GM10266 (cell line): ENCODE measurements at regions not wholly inside any gene's neighbourhood (a gene's known extent, or its start where the extent isn't known, plus 50 kb on each side); places are given as distances from the start of the nearest gene placed in this dataset.
"Not testable (repeated sequence)": the region's sequence is repeated elsewhere in the genome, so short reads cannot be mapped to it uniquely, and the experiment has no call there.

Experiments used
- DNase-seq: peaks from one replicate; pipeline ENCODE4 v3.0.0; 2012; ENCODE audit errors: extremely low spot score
- CTCF ChIP-seq: IDR thresholded peaks from 2 replicates; pipeline ENCODE4 v1.5.1; 2012; ENCODE audit warnings: mild to moderate bottlenecking, low read depth; ENCODE audit not compliant: control insufficient read depth, insufficient read depth; ENCODE audit errors: missing control alignments

DNA sequence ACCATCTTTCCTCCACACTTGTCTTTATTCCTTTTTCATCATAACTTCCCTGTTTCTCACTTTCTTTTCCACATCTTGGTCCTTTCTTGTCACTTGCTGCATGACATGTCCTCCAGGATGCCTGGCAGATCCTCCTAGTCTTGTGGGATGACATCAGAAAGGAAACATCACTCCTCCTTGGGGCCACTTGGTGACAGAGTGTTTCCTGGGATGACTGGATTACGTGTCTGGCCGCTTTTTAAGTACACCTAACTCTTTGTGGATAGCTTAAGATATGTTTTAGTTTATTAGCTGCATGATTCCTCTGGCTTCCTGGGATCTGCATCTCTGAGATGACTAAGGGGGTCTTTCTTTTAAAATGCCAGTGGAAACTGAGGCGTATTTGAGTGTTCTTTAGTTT, 363.5 kb upstream of the FRG2C start:
- no peak for DNase-seq
- TF ChIP-seq CTCF = no peak

DNA sequence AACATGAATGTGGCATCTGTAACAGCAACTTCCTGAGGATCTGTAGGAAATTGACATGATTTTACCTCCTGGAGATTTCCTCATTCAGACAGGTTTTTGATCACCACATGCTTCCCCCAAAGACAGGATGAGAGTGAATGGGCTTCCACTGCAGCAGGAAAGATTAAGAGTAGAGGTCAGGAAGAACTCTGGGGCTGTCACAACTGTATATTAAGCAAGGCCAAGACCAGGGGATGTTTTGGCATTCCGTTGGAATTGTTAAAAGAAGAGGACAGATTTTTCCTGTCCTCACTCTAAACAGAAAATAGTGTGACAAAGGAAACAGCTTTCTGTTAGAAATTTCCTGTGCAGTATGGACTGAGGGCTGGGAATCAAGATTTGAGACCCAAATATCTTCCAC, 363.1 kb upstream of the FRG2C start:
- DNase-seq = not testable (repeated sequence)

DNA sequence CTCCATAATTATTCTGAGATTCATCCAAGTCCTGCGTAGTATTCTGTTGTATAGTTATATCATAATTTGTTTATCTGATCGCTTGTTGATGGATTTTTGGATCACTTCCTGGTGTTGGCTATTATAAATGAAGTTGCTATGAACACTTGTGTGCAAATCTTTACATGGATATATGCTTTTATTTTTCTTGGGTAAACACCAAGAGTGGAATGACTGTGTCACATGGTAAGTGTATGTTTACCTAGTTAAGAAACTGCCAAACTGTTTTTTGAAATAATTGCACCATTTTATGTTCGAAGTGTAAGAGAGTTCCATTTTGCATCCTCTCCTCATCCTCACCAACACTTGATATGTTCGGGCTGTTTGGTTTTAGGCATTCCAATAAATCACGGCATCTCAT, 360.4 kb upstream of the FRG2C start:
- TF ChIP-seq CTCF = no peak
- no peak for DNase-seq

DNA sequence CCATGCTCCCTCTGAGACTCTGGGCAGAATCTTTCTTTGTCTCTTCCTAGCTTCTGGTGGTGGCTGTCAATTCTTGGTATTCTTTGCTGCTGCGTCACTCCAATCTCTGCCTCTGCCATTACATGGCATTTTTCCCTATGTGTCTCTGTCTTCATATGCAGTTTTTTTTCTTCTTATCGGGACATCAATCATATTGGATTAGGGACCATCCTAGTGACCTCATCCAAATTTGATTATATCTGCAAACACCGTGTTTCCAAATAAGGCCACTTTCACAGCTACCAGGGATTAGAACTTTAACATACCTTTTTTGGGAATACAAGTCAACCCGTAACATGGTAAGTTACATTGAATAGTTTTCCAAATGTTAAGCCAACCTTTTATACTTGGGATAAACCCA, 358.2 kb upstream of the FRG2C start:
- DNase-seq = no peak
- no peak for TF ChIP-seq CTCF

DNA sequence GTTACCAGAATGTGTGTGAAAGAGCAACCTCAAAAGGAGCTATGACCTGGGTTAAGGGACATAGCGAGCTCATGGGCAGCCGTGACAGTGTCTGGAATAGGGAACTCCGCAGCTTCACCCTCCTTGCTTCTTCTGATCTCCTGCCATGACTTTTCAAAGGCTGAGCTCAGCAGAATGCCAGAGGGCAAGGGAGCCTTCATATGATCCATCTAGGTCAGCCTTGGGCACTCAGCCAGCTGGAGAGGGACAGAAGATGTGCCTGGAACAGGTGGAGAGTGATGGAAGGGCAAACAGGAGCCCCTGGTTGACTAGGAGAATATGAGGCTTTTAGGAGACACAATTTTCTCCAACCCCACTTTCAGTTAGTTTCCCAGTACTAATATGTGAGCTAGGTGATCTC, 352.8 kb upstream of the FRG2C start:
- DNase-seq = not testable (repeated sequence)

DNA sequence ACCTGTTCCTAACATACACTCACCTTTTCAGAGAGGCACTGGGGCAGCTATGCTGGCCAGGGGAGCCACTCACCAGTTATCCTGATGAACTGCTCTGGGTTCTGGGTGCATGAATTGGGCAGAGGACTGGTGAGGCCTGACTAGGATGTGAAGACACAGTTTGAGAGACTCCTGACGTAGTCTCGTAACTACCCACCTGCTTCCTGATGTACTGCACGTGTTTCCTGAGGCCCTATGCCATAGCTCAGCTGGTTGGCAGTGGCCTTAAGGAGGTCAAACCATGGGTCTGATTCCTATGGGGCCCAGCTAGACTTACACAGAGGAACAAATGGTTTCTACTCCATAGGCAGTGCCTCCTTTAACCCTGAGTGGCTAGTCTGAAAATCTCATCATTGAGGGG, 351.7 kb upstream of the FRG2C start:
- not testable (repeated sequence) for DNase-seq

DNA sequence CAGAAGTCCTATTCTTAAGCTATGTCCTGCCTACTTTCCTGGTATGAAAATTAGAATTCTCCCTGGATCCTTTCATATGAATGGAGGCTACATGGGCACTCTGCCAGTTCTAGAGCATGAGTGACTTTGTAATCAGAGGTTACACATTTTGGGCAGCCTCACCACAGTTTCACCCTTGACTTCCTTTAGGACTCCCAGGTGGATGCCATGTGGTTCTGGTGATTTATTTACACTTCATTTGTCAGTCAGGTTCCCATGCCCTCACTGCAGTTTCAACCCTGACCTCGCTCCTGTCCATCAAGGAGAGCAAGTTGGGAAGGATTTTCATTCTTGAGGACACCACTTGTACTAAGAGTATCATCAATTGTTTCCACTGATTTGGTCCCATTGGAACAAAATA, 344.4 kb upstream of the FRG2C start:
- not testable (repeated sequence) for DNase-seq

DNA sequence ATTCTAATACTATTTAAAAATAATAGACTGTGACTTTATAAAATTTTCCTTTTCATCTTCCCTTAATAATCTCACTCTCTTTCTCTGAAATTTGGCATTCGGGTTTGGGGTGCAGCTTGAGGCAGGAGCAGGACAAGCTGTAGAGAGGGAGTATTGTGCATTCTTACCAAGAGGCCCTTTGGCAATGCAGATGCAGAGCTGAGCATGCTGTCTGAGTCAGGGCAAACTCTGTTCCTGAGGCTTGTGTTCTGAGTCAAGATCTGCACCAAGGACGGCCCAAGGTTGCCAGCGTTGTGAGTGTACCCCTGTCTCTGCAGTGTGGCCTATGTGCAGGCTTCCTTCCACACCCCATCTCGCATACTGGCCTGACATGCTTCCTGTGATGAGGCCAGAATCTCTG, 343.8 kb upstream of the FRG2C start:
- DNase-seq = no peak
- TF ChIP-seq CTCF = no peak

- no peak for TF ChIP-seq CTCF
Observed at GRCh38 chr3:75321060-75321459, 343.1 kb upstream of the FRG2C start.

DNA sequence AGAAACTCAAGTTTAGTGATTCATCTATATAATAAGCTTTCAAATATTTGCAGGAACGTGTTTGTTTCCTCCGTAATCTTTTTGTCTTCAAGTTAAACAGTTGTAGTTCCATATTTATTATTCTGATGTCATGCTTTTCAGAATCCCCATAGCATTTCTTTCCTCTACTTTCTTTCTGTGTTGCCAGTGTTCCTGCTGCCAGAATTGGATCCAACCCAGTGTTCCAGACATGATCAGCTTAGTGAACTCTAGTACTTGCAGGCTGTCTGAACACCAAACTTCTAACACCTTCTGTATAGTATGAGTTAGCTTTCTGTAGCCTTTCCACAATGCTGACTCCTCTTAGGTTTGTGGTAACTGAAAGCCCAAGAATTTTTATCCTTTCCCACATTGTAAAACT, 340.2 kb upstream of the FRG2C start:
- DNase-seq = not testable (repeated sequence)

More at GRCh38 chr3:75321060-75321459, 343.1 kb upstream of the FRG2C start:
- no peak for DNase-seq

DNA sequence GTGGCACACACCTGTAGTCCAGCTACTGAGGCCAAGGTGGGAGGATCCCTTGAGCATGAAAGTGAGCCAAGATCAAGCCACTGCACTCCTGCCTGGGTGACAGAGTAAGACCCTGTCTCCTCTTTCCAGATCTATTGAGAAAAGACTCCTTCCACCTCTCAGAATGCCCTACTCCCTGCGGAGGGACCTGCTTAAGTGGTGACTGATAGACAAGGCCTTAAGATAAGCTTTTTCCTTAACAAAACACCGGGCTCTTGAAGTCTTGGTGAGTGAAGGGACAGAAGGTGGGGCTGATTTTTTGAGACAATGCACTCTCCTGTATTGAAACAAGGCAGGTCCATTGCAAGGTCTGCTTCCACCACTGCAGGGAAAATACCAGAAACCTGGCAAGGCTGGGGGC, 338.4 kb upstream of the FRG2C start:
- no peak for DNase-seq
- no peak for TF ChIP-seq CTCF
